Right lobe of liver (tissue), 4 donors: ENCODE measurements at regions not wholly inside any gene's neighbourhood (a gene's known extent, or its start where the extent isn't known, plus 50 kb on each side); places are given as distances from the start of the nearest gene placed in this dataset.

ENCODE experiments used
- CTCF ChIP-seq, 4 donors: fragments of 200-600 bp in 3 of 4; fragments of 450-650 bp in 1 of 4; IDR thresholded peaks; one replicate each; pipeline versions ENCODE4 v1.5.1 to v1.8.0; 2016 to 2022; ENCODE audit warnings: antibody characterized with exemption in 4 of 4, mild to moderate bottlenecking in 2 of 4
- POLR2A ChIP-seq: fragments of 450-650 bp; IDR thresholded peaks from one replicate; pipeline ENCODE4 v1.6.1; 2017; ENCODE audit warnings: antibody characterized with exemption, mild to moderate bottlenecking
- donor health status: DM: no; HTN: no; CAD: no.
- donor health status: DM: no; HTN: no; CAD: no.
- donor health status: DM: no; HTN: yes; CAD: no.

DNA sequence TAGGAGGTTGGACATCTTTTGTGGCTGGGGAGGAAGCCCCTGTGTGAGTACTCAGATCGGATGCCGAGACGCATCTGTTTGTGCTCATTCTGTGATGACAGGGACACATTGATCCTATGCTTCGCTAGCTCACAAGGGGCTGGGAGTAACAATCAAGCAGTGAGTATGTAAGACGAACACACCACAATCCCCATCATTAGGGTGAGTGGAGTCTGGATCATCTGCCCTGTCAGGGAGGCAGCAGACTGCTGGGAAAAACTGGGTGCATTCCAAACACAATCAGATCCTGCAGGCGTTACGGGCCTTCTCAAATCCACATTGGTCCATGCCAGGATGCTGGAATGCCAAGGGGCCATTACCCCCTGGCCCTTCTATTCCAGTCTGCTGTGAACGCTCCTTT is 64.1 kb upstream of the TSHZ3 start:
- no peak for TF ChIP-seq CTCF (IDR thresholded peaks at IDR 0.05)
- no peak for TF ChIP-seq POLR2A
